CD14-positive monocyte (primary cell): ENCODE measurements at regions not wholly inside any gene's neighbourhood (a gene's known extent, or its start where the extent isn't known, plus 50 kb on each side); places are given as distances from the start of the nearest gene placed in this dataset.

Experiments used
- DNase-seq, 3 donors: peaks; one replicate each; pipeline ENCODE4 v3.0.0-alpha.2; 2011 to 2022
- H2AFZ ChIP-seq: 2 replicates; pipeline ENCODE4 v1.6.0; 2012; ENCODE audit warnings: mild to moderate bottlenecking, low read depth, low read length, inconsistent platforms; ENCODE audit not compliant: insufficient read depth, poor library complexity, severe bottlenecking
- H3K27ac ChIP-seq, 2 donors: 1 replicate in 1 of 2; 2 replicates in 1 of 2; pipeline ENCODE4 v1.5.1; 2012 to 2013; ENCODE audit warnings: low read length in 2 of 2, control low read depth in 1 of 2, inconsistent platforms in 1 of 2, low read depth in 1 of 2, mild to moderate bottlenecking in 1 of 2
- H3K27me3 ChIP-seq, 2 donors: one replicate each; pipeline versions ENCODE4 v1.6.0 to v1.6.1; 2011 to 2013; ENCODE audit warnings: low read length in 2 of 2; ENCODE audit not compliant: control insufficient read depth in 2 of 2, insufficient read depth in 2 of 2
- H3K36me3 ChIP-seq, 2 donors: replicated peaks in 1 of 2; 1 replicate in 1 of 2; 2 replicates in 1 of 2; pipeline versions ENCODE4 v1.5.1 to v1.6.1; 2012 to 2013; ENCODE audit warnings: low read length in 2 of 2, control low read depth in 1 of 2, inconsistent platforms in 1 of 2, mild to moderate bottlenecking in 1 of 2; ENCODE audit not compliant: insufficient read depth in 2 of 2, control insufficient read depth in 1 of 2
- H3K4me1 ChIP-seq, 2 donors: 1 replicate in 1 of 2; 2 replicates in 1 of 2; pipeline versions ENCODE4 v1.5.1 to v1.6.1; 2012 to 2013; ENCODE audit warnings: low read length in 2 of 2, control low read depth in 1 of 2, inconsistent platforms in 1 of 2, mild to moderate bottlenecking in 1 of 2, moderate library complexity in 1 of 2; ENCODE audit not compliant: insufficient read depth in 2 of 2, control insufficient read depth in 1 of 2
- H3K4me2 ChIP-seq: replicated peaks from 2 replicates; pipeline ENCODE3; 2012; ENCODE audit warnings: low read length, moderate library complexity, mild to moderate bottlenecking; ENCODE audit not compliant: poor library complexity, severe bottlenecking; ENCODE audit errors: extremely low read depth
- H3K4me3 ChIP-seq, 3 experiments: fragments of 200-600 bp in 1 of 3; sonication (generic) in 1 of 3; replicated peaks in 1 of 3; 1 replicate in 2 of 3; 2 replicates in 1 of 3; pipeline ENCODE4 v1.5.1; 2011 to 2013; ENCODE audit warnings: low read length in 3 of 3, mild to moderate bottlenecking in 3 of 3, control low read depth in 2 of 3, low read depth in 2 of 3, inconsistent platforms in 1 of 3, moderate library complexity in 1 of 3
- H3K79me2 ChIP-seq: 2 replicates; pipeline ENCODE4 v1.6.0; 2012; ENCODE audit warnings: mild to moderate bottlenecking, control low read depth, inconsistent platforms, low read length, moderate library complexity; ENCODE audit not compliant: insufficient read depth
- H3K9ac ChIP-seq: 2 replicates; pipeline ENCODE4 v1.6.0; 2017; ENCODE audit warnings: low read length, mild to moderate bottlenecking; ENCODE audit not compliant: insufficient read depth, poor library complexity, severe bottlenecking
- H3K9me3 ChIP-seq, 2 donors: replicated peaks in 1 of 2; 1 replicate in 1 of 2; 2 replicates in 1 of 2; pipeline versions ENCODE4 v1.5.1 to v1.6.1; 2012 to 2013; ENCODE audit warnings: low read length in 2 of 2, control low read depth in 1 of 2; ENCODE audit not compliant: control insufficient read depth in 1 of 2, insufficient read depth in 1 of 2
- H4K20me1 ChIP-seq: 2 replicates; pipeline ENCODE4 v1.6.0; 2012; ENCODE audit warnings: mild to moderate bottlenecking, low read length, control low read depth, moderate library complexity; ENCODE audit not compliant: insufficient read depth
- H3K27ac Mint-ChIP-seq, 7 donors: one replicate each; pipeline ENCODE4 v1.8.0; 2020; ENCODE audit warnings: mild to moderate bottlenecking in 7 of 7, mixed read lengths in 7 of 7, moderate library complexity in 6 of 7, inconsistent platforms in 2 of 7
- H3K27me3 Mint-ChIP-seq, 3 donors: one replicate each; pipeline ENCODE4 v1.8.0; 2021 to 2022; ENCODE audit warnings: low read depth in 3 of 3, mild to moderate bottlenecking in 3 of 3, mixed read lengths in 3 of 3, moderate library complexity in 3 of 3, inconsistent platforms in 1 of 3
- H3K36me3 Mint-ChIP-seq, 2 donors: one replicate each; pipeline ENCODE4 v1.8.0; 2020; ENCODE audit warnings: mixed read lengths in 2 of 2, inconsistent platforms in 1 of 2, mild to moderate bottlenecking in 1 of 2
- H3K4me1 Mint-ChIP-seq: one replicate; pipeline ENCODE4 v1.8.0; 2020; ENCODE audit warnings: mild to moderate bottlenecking, mixed read lengths
- H3K4me3 Mint-ChIP-seq, 2 donors: one replicate each; pipeline ENCODE4 v1.8.0; 2020; ENCODE audit warnings: mild to moderate bottlenecking in 2 of 2, mixed read lengths in 2 of 2, moderate library complexity in 1 of 2
- H3K9me3 Mint-ChIP-seq, 7 donors: one replicate each; pipeline ENCODE4 v1.8.0; 2020 to 2022; ENCODE audit warnings: mixed read lengths in 7 of 7, mild to moderate bottlenecking in 6 of 7, moderate library complexity in 6 of 7, inconsistent platforms in 2 of 7
- WGBS: methylation state at CpG from one replicate; pipeline ENCODE4 v1.1.5; 2013; ENCODE audit warnings: missing lambda C conversion rate; ENCODE audit not compliant: insufficient coverage; 5-methylcytosine and 5-hydroxymethylcytosine counted together
- intact Hi-C, 2 donors: fragments of 100-400 bp; cut with micrococcal nuclease; formaldehyde crosslinking; loops; one replicate each; pipeline versions ENCODE4 v1.15.0 to v1.15.1; 2023
- TF ChIP-seq, protein P1 (sequence below): fragments of 200-600 bp; IDR thresholded peaks from one replicate; pipeline ENCODE4 v1.8.0; 2022; ENCODE audit warnings: antibody characterized with exemption, mild to moderate bottlenecking

- Histone ChIP-seq H4K20me1 (no peaks in the 10 kb centered on the region), H3K79me2 (no peaks in the 10 kb centered on the region), H2AFZ (no peak overlapping the region), H3K4me3 (no peak overlapping the region), H3K27ac (no peak overlapping the region), H3K4me1 (no peaks in the 10 kb centered on the region), H3K9ac (no peak overlapping the region), H3K4me2 (no peak overlapping the region), H3K9me3 (no peaks in the 10 kb centered on the region), H3K36me3 (no peaks in the 10 kb centered on the region), H3K27me3 (peaks cover 0 to 1% of the 10 kb centered on the region in 2 donors)
- intact Hi-C loops, result no loop called here
- H3K36me3 Mint-ChIP-seq, result no peaks in the 10 kb centered on the region
- no peaks in the 10 kb centered on the region for H3K4me1 Mint-ChIP-seq
- DNase-seq, result no peak
- H3K4me3 Mint-ChIP-seq, result no peak overlapping the region
- H3K9me3 Mint-ChIP-seq, result peaks cover 0 to 3% (median 0%) of the 10 kb centered on the region in 7 donors
- 100% methylated on average over 1 of the region's 5 CpGs for WGBS
- no peak overlapping the region for H3K27ac Mint-ChIP-seq
- TF ChIP-seq, protein P1, sequence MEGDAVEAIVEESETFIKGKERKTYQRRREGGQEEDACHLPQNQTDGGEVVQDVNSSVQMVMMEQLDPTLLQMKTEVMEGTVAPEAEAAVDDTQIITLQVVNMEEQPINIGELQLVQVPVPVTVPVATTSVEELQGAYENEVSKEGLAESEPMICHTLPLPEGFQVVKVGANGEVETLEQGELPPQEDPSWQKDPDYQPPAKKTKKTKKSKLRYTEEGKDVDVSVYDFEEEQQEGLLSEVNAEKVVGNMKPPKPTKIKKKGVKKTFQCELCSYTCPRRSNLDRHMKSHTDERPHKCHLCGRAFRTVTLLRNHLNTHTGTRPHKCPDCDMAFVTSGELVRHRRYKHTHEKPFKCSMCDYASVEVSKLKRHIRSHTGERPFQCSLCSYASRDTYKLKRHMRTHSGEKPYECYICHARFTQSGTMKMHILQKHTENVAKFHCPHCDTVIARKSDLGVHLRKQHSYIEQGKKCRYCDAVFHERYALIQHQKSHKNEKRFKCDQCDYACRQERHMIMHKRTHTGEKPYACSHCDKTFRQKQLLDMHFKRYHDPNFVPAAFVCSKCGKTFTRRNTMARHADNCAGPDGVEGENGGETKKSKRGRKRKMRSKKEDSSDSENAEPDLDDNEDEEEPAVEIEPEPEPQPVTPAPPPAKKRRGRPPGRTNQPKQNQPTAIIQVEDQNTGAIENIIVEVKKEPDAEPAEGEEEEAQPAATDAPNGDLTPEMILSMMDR, result no peak
- peaks cover 3 to 6% (median 6%) of the 10 kb centered on the region in 3 donors for H3K27me3 Mint-ChIP-seq
Observed at GRCh38 chr5:87765009-87765408, 352.3 kb upstream of the CCNH start.

DNA sequence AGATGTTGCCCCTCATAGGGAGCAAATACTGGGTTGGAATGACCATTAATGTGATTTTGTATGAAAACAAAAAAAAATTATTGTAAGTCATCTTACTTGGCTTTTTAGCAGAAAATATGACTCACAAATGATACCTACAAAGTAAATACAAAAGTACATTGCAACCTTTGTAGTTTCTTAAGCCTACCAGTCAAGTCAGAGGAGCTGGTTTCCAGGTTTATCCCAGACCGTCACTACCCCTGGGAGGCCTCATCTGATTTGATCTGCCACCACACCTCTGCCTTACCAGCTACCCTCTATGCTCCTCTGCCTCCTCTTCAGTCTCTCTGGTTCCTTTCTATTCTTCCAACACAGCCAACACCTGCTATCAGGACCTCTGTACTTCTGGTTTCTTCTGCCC lies 349.9 kb upstream of the CCNH start:
- Histone ChIP-seq H4K20me1 (no peaks in the 10 kb centered on the region), H3K4me1 (no peaks in the 10 kb centered on the region), H2AFZ (no peak overlapping the region), H3K9me3 (no peaks in the 10 kb centered on the region), H3K4me2 (no peak overlapping the region), H3K36me3 (no peaks in the 10 kb centered on the region), H3K27me3 (no peaks in the 10 kb centered on the region), H3K9ac (no peak overlapping the region), H3K27ac (no peak overlapping the region), H3K79me2 (no peaks in the 10 kb centered on the region), H3K4me3 (no peak overlapping the region)
- WGBS, result 90% methylated on average over 1 of the region's 1 CpG
- no peak overlapping the region for H3K27ac Mint-ChIP-seq
- no peaks in the 10 kb centered on the region for H3K36me3 Mint-ChIP-seq
- peaks cover 2 to 5% (median 2%) of the 10 kb centered on the region in 3 donors for H3K27me3 Mint-ChIP-seq
- H3K4me3 Mint-ChIP-seq, result no peak overlapping the region
- intact Hi-C loops, result no loop called here
- no peak for DNase-seq
- peaks cover 0 to 3% (median 0%) of the 10 kb centered on the region in 7 donors for H3K9me3 Mint-ChIP-seq
- no peaks in the 10 kb centered on the region for H3K4me1 Mint-ChIP-seq
- TF ChIP-seq, protein P1, result no peak
